Raji (cell line): ENCODE measurements at regions not wholly inside any gene's neighbourhood (a gene's known extent, or its start where the extent isn't known, plus 50 kb on each side); places are given as distances from the start of the nearest gene placed in this dataset.

ENCODE experiments used
- POLR2A ChIP-seq: IDR thresholded peaks from 2 replicates; pipeline ENCODE4 v1.6.1; 2011; ENCODE audit warnings: low read depth, low read length, control low read depth; ENCODE audit not compliant: insufficient read depth

DNA sequence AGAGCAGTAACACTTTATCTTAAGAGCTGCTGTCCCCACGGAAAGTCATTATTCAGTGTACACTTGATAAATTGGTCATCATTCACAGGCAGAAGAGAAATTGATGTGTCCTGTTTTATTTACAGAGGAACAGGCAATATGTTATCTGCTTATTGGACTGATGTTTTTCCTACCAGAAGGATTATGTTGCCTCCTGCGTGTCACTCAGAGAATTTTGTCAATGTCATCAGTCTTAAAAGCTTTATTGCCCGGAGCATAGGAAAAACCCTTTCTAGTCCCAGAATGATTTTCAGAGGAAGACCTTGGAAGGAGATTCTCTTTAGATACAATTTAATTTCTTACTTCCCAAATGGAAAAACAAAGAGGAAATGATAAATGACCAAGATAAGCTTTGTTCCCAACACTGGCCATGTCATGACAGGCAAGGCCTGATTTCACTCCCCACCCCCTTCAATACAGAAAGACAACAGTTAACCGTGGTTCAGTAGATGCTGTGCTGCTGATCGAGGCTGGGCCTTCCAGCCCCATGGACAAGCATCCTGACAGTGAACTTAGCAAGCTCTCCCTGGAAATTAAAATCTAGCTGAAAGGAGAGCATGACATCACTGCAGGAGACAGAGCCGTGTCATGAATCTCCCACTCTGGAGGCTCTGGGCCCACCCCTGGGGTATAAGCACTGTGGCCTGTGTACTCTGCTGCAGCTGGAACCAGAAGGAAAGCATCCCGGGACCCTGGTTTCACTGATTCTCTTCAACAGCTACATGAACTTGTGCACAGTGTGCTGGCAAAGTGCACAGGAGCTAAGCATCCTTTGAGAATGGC is 118.8 kb upstream of the LYZL2 start:
- no peak for TF ChIP-seq POLR2A

DNA sequence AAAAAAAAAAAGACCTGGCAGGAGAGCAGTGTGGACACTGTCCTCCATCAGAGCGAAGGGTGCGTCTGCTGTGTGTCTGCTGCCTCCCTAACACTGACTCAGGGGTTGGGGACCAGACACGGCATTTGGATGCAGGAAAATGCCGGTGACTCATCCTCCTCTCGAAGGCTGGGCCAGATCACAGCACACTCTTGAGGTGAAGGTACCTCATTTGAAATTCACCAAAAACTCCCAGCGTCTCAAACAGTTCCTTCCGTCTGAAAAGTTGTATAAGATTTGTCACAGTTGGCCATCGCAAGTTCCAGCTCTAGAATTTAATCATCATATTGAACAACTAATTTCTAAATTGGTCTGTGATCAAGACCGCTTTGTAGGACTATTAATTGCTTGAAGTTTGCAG is 118.1 kb upstream of the LYZL2 start:
- TF ChIP-seq POLR2A = no peak

DNA sequence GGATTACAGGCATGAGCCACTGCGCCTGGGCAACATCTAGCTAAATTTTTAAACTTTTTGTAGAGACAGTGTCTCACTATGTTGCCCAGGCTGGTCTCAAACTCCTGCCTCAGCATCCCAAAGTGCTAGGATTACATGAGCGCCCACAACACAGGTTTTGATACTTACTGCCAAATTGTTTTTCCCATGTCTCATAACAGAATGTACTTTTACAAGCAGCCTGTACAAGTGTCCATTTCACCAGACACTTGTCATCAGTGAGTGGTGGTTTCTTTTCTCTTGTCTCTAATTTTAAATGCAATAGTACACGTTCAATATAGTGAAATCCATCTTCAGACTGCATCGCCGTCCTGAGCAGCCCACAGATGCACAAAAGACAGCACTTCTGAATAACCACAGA is 116.4 kb upstream of the LYZL2 start:
- no peak for TF ChIP-seq POLR2A

DNA sequence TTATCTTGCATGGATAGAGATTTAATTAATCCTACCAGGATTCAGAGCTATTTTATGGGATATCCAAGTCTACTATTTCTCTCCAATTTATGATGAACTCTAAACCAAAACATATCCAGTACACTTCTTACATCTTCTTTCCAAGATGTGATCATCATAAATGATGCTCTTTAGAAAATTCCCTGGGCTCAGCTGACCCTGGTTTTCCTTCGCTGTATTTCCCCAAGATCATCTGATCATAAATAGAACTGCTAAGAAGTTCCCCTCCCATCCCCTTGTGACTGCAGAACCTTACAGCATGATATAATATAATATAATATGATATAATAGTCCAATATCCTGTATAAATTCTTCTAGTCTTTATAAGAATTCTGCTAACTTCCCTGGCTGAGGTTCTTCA is 114.6 kb upstream of the LYZL2 start:
- TF ChIP-seq POLR2A = no peak

DNA sequence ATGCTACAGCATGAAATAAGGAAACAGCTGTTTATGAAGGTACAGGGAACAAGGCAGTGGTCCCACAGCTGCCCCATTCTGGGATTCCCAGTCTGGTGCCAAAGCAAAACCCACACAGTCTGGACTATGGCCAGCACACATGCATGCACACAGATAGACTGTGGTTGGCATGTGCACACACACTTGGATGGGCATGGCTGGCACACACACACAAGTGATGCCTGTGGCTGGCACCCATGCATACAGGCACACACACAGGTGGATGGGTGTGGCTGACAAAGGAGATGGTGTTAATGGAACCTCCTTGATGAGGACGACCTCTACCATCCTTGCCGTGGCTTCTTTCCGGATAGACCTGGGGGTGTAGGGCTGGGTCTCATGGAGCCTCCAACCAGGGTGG is 114.0 kb upstream of the LYZL2 start:
- no peak for TF ChIP-seq POLR2A

DNA sequence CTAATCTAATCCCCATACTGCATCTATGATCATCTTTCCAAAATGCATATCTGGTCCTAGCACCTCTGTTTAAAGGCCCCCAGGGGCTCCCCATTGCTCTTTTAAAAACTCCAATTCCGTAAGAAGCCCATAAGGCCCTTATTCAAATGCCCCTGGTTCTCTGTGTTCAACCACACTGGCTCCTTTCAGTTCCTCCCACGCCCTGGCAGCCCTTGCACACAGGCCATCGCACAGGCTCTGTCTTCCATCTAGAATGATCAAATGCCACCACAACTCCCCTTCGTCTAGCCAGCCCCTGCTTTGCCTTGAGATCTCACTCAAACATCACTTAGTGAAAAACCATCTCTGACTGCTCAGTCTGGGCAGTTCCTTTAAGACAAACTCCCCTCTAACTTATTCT is 112.9 kb upstream of the LYZL2 start:
- TF ChIP-seq POLR2A = no peak

DNA sequence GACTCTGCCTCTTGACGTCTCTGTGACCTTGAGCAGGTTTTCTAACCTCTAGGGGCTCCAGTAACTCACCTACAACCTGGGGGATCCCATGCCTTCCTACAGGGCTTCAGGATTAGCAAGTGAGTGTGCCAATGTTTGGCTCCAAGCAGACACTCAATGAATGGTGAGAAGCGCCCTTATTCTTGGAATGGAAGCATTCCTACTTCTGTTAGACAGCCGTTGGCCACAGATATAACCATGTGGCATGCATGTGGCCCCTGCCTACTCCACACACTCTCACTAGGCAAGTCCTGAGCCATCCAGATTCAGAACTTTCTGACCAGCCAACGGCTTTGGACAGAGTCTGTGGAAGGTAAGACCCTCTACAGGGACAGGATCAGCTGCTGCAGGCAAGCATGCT is 108.9 kb upstream of the LYZL2 start:
- no peak for TF ChIP-seq POLR2A

DNA sequence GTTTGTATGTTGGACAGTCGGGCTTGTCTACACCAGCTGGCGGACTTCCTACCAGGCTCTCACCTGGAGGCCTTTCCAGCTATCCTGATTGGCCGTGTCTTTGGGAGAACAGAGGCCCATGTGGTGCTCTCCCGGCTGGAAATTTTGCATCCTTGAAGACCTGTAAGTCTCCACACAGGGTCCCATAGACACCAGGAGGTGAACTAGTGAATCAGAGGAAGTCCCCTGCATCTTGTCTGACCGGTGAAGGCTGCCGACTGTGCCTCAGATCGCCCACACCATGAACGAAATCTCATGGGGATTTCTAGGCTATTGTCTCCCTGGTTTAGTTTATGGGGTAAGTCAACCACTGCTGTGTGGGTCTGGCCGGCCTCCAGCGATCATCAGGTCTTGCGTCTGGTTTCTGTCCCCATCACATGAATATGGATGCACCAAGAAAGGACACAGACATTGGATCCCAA is 108.4 kb upstream of the LYZL2 start:
- no peak for TF ChIP-seq POLR2A

DNA sequence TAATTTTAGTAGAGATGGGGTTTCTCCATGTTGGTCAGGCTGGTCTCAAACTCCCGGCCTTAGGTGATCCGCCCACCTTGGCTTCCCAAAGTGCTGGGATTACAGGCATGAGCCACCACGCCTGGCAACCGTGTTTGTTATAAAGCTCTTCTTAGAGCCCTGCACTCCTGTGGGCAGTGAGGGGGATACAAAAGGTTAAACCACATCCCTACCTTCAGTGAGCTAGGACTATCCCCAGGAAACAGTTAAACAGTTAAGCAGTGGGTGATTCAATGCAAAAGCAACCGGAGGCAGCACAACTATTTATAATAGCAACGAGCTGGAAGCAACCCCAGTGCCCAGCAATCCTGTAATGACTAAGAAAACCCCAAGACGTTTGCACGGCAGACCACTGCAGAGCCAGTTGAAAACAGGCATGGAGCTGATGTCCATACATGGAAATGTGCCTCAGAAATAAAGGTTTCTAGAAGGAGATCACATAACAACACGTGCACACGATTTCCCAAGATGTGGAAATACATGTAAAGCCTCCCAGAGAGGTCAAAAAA is 107.2 kb upstream of the LYZL2 start:
- no peak for TF ChIP-seq POLR2A

DNA sequence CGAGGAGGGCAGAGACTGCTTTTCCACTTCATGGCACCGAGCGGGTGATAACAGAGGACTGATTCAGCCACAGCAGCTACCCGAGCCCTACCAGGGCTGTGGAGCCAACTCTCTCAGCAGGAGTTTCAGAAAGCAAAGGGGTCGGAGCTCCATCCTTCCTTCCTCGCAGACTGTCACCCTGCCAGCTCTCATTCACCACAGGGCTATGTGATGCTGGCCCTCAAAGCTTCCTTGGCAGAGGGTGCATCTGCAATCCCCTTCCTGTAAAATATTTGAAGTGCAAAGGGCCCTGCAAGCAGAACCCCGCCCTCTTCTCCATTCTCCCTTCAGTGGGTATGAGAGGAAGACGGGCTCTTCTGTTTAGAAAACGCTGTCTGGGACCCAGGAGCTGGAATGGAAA is 105.3 kb upstream of the LYZL2 start:
- no peak for TF ChIP-seq POLR2A

DNA sequence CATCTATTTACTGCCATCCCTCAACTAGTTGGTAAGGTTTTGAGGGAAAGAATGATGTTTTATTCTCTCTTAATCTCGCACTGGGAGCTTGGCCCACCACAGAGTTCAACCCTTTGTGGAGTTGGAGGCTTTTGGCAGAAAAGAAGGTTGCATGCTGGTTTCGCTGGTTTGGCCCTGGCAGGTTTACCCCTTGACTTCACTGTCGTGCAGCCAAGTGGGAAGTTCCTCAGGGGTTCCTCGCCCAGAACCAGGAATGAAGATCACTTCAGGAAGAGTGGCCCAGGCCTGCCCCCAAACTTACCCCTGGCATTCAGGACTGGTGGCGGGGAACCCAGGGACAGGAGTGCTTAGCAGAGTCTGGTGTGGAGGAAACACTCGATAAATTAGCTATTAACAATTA is 103.1 kb upstream of the LYZL2 start:
- TF ChIP-seq POLR2A = no peak

DNA sequence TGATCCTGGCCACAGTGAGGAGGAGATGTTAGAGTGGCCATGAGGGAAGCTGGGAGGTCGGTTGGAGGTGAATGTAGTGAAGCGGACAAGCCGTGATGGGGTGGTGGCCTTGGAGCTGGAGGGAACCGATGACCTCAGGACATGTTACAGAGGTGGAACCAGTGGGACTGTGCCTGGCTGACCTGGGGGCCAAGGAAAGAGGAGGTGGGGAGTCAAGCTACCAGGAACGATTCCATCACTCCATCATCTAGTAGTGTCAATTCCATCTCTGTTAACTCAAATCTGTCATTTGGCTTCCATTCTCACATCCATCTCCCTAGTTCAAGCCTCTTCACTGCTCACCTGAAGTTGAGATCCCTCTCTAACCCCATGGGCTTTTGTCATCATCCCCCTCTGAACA is 102.4 kb upstream of the LYZL2 start:
- TF ChIP-seq POLR2A = no peak

DNA sequence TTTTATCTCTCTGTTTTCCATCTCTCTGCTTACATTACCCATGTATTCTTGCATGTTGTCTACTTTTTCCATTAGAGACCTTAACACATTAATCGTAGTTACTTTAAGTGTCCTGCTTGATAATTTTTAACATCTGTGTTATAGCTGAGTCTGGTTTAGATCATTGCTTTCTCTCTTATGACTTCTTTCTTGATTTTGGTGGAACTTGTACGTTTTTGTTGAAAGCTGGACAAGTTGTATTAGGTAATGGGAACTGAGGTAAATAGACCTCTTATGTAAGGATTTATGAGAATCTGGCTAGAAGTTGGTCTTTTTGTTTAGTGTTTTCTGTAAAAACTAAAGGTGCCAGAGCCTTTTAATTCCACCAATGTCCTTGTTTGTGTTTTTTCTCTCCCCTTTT is 100.8 kb upstream of the LYZL2 start:
- TF ChIP-seq POLR2A = no peak

DNA sequence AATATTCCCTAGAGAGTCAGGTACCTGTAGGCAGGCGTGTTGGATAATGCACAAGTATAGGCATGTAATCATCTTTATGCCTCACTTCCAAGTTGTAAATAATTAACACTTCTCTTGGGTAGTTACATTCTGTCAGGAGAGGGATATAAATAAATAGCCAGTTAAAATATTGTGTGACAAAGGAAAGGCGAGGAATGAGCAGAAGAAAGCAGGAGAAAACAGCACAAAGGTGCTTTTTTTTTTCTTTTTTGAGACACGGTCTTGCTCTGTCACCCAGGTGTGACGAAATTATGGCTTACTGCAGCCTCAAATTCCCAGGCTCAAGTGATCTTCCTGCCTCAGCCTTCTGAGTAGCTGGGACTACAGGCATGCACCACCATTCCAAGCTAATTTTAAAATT is 99.2 kb upstream of the LYZL2 start:
- no peak for TF ChIP-seq POLR2A

DNA sequence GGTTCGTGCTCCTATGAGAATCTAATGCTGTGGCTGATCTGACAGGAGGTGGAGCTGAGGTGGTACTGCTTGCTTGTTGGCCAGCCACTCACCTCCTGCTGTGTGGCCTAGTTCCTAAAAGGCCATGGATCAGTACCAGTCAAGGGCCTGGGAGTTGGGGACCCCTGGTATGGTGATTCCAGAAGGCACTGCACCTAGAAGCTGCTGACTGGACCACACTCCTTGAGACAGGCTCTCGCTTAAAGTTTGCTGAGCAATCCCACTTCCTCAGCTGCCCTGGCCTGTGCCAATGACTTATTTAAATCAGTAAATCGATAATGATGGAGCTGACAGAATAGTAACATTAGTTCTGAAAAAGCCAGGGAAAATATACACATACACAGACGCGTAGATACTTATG is 98.6 kb upstream of the LYZL2 start:
- no peak for TF ChIP-seq POLR2A

DNA sequence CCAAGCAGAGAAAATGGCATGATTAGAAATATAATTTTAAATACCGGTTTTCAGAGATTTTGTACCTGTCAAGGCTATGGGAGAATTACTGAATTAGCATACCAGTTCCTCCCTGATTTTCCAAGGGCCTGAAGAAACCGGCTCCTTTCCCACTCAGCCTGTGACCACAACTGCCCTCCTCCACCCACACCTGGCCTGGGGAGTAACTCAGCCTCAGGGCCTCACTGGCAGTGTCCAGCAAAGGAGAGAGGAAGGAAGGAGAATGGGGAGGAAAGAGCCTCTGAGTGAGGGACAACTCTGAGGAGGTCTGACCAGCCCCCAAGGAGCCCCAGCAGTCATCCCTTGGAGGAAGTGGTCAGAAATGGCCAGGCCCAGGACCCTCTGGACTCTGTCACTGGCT is 98.0 kb upstream of the LYZL2 start:
- TF ChIP-seq POLR2A = no peak

DNA sequence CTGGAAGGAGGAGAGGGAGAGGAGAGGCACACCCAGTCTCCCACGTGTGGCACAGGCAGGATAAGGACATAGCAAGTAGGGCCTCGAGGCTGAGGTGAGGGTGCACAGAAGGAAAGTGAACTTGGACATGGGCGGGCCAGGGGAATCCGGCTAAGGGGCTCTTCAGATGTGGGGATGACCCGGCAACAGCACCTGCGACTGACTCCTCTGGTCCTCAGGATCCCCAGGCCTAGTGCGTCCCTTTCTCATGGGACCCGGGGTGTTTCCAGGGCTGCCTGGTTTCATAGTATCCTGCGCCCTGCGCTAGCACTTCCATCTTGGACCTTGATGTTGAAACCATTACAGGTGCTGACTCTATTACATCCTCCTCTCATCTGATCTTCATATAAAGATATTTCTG is 96.1 kb upstream of the LYZL2 start:
- no peak for TF ChIP-seq POLR2A
